Osteoblast (primary cell): ENCODE measurements at regions not wholly inside any gene's neighbourhood (a gene's known extent, or its start where the extent isn't known, plus 50 kb on each side); places are given as distances from the start of the nearest gene placed in this dataset.

Source experiments
- DNase-seq: peaks from one replicate; pipeline ENCODE4 v3.0.0; 2011; ENCODE audit warnings: low spot score, mixed read lengths; ENCODE audit not compliant: insufficient read length; ENCODE audit errors: missing footprints
- H2AFZ ChIP-seq: 2 replicates; pipeline ENCODE4 v1.6.0; 2011; ENCODE audit warnings: mild to moderate bottlenecking, low read length
- H3K27ac ChIP-seq: 2 replicates; pipeline ENCODE4 v1.5.1; 2011; ENCODE audit warnings: mild to moderate bottlenecking, low read depth, low read length, moderate library complexity
- H3K27me3 ChIP-seq: 2 replicates; pipeline ENCODE4 v1.6.0; 2012; ENCODE audit warnings: mild to moderate bottlenecking, control low read depth, inconsistent platforms, low read length, moderate library complexity; ENCODE audit not compliant: insufficient read depth
- H3K36me3 ChIP-seq: 2 replicates; pipeline ENCODE4 v1.5.1; 2011; ENCODE audit warnings: mild to moderate bottlenecking, low read length, control low read depth, moderate library complexity; ENCODE audit not compliant: insufficient read depth
- H3K4me1 ChIP-seq: 2 replicates; pipeline ENCODE4 v1.5.1; 2011; ENCODE audit warnings: mild to moderate bottlenecking, low read length, control low read depth, moderate library complexity; ENCODE audit not compliant: insufficient read depth
- H3K4me2 ChIP-seq: 2 replicates; pipeline ENCODE4 v1.6.0; 2011; ENCODE audit warnings: mild to moderate bottlenecking, low read length; ENCODE audit not compliant: insufficient read depth
- H3K4me3 ChIP-seq: fragments of 200-600 bp; sonication (generic); 3 replicates; pipeline ENCODE4 v1.5.1; 2012; ENCODE audit warnings: mild to moderate bottlenecking, low read length, inconsistent platforms; ENCODE audit not compliant: insufficient read depth
- H3K79me2 ChIP-seq: 2 replicates; pipeline ENCODE4 v1.6.0; 2012; ENCODE audit warnings: mild to moderate bottlenecking, low read length, control low read depth, inconsistent platforms; ENCODE audit not compliant: insufficient read depth
- H3K9me3 ChIP-seq: 2 replicates; pipeline ENCODE4 v1.5.1; 2011; ENCODE audit warnings: low read depth, low read length, control low read depth
- H4K20me1 ChIP-seq: 2 replicates; pipeline ENCODE4 v1.6.0; 2012; ENCODE audit warnings: mild to moderate bottlenecking, low read length, control low read depth; ENCODE audit not compliant: insufficient read depth
- TF ChIP-seq, protein P1 (sequence below): IDR thresholded peaks from 2 replicates; pipeline ENCODE4 v1.5.1; 2011; ENCODE audit warnings: mild to moderate bottlenecking, low read depth, low read length, moderate library complexity; ENCODE audit errors: extremely low read depth

DNA sequence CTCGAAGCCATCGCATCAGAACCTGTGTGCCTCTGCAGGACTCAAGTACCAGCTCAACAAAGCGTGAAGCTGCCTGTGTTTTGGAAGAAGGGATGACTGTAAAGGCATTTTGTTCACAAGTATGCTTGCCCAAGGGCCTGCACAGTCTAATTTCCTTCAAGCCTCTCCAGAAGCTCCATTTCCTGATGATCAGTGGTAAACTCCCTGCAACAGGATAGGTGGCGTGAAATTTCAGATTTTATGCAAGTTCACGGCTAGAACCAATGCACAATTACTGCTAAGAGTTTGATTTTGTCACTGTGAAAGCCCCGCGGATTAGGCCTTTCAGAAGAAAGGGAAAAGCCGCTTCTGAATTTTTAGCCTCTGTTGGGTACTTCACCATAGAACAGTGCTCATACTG lies 89.2 kb upstream of the TAPT1 start:
- no peaks in the 10 kb centered on the region for H3K9me3 ChIP-seq
- no peaks in the 10 kb centered on the region for H4K20me1 ChIP-seq
- H3K4me3 ChIP-seq: no peak overlapping the region
- H3K79me2 ChIP-seq: no peaks in the 10 kb centered on the region
- no peaks in the 10 kb centered on the region for H3K4me1 ChIP-seq
- no peak overlapping the region for H3K27ac ChIP-seq
- H2AFZ ChIP-seq: no peak overlapping the region
- no peaks in the 10 kb centered on the region for H3K36me3 ChIP-seq
- no peak for DNase-seq
- H3K4me2 ChIP-seq: no peak overlapping the region
- TF ChIP-seq, protein P1, sequence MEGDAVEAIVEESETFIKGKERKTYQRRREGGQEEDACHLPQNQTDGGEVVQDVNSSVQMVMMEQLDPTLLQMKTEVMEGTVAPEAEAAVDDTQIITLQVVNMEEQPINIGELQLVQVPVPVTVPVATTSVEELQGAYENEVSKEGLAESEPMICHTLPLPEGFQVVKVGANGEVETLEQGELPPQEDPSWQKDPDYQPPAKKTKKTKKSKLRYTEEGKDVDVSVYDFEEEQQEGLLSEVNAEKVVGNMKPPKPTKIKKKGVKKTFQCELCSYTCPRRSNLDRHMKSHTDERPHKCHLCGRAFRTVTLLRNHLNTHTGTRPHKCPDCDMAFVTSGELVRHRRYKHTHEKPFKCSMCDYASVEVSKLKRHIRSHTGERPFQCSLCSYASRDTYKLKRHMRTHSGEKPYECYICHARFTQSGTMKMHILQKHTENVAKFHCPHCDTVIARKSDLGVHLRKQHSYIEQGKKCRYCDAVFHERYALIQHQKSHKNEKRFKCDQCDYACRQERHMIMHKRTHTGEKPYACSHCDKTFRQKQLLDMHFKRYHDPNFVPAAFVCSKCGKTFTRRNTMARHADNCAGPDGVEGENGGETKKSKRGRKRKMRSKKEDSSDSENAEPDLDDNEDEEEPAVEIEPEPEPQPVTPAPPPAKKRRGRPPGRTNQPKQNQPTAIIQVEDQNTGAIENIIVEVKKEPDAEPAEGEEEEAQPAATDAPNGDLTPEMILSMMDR: no peak
- peaks cover 8% of the 10 kb centered on the region for H3K27me3 ChIP-seq

DNA sequence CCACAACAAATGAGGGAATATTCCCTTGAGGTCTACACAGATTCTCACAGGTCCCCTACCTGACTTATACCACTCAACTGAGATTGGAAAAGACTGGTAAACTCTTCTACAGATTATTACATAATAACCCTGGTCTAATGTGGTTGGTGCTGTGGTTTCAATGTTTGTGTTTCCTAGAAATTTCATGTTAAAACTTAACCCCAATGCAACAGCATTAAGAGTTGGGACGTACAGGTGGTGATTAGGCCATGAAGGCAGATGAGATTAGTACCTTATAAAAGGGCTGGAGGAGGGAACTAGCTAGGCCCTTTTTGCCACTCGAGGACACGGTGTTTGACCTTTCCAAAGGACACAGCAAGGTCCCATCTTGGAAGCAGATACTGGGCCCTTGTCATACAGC lies 84.3 kb upstream of the TAPT1 start:
- H3K9me3 ChIP-seq: no peaks in the 10 kb centered on the region
- no peaks in the 10 kb centered on the region for H4K20me1 ChIP-seq
- H3K4me1 ChIP-seq: no peaks in the 10 kb centered on the region
- H3K4me2 ChIP-seq: no peak overlapping the region
- no peak overlapping the region for H2AFZ ChIP-seq
- no peak overlapping the region for H3K4me3 ChIP-seq
- H3K27me3 ChIP-seq: peaks cover 9% of the 10 kb centered on the region
- H3K79me2 ChIP-seq: no peaks in the 10 kb centered on the region
- DNase-seq: no peak
- TF ChIP-seq, protein P1: no peak
- no peak overlapping the region for H3K27ac ChIP-seq
- H3K36me3 ChIP-seq: no peaks in the 10 kb centered on the region

DNA sequence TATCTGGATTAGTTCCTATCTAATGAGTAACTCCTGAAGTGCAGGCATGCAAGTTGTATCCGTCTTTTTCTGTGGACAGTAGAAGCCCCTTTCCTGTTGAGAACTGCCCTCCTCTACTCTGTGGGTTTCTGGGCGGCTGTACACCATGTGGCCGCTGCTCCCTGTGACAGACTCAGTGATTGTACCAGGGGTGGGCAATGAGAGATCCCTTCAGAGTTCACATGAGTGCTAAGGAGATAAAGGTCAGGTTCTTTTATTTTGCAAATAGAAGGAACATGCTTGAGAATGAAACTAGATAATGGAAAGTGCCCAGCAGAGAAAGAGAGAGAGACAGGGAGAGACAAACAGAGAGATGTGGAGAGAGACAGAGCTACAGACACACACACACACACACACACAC lies 76.4 kb upstream of the TAPT1 start:
- no peaks in the 10 kb centered on the region for H3K4me1 ChIP-seq
- H3K9me3 ChIP-seq: no peaks in the 10 kb centered on the region
- H4K20me1 ChIP-seq: no peaks in the 10 kb centered on the region
- TF ChIP-seq, protein P1: no peak
- no peak overlapping the region for H2AFZ ChIP-seq
- H3K79me2 ChIP-seq: no peaks in the 10 kb centered on the region
- H3K4me2 ChIP-seq: no peak overlapping the region
- peak; percentile 36 for DNase-seq
- no peak overlapping the region for H3K27ac ChIP-seq
- H3K4me3 ChIP-seq: no peak overlapping the region
- H3K27me3 ChIP-seq: peaks cover 19% of the 10 kb centered on the region
- no peaks in the 10 kb centered on the region for H3K36me3 ChIP-seq

DNA sequence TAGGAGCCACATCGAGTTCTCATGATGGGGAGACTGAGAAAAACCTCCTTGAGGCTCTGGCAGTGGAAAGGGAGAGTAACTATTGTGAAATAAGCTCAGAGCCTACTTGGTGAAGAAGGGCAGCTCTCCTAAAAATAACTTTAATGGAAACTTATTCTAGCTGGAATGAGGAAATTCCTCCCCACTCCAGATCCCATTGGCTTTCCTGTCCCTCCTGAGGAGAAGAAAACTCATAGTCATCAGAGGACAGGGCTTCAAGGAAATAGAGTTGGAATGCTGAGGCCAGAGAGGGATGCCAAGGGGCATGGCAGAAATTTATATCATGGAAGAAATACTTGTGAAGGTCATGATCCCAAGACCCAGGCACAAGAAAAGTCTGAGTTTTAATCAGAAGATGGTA lies 70.7 kb upstream of the TAPT1 start:
- no peaks in the 10 kb centered on the region for H3K36me3 ChIP-seq
- H3K27me3 ChIP-seq: peaks cover 12% of the 10 kb centered on the region
- no peak overlapping the region for H3K27ac ChIP-seq
- no peaks in the 10 kb centered on the region for H4K20me1 ChIP-seq
- H3K4me1 ChIP-seq: peaks cover 7% of the 10 kb centered on the region
- no peak overlapping the region for H3K4me2 ChIP-seq
- no peak overlapping the region for H2AFZ ChIP-seq
- no peak overlapping the region for H3K4me3 ChIP-seq
- TF ChIP-seq, protein P1: no peak
- no peaks in the 10 kb centered on the region for H3K79me2 ChIP-seq
- no peaks in the 10 kb centered on the region for H3K9me3 ChIP-seq
- no peak for DNase-seq
